Upper lobe of left lung (tissue), 6 donors: ENCODE measurements at regions not wholly inside any gene's neighbourhood (a gene's known extent, or its start where the extent isn't known, plus 50 kb on each side); places are given as distances from the start of the nearest gene placed in this dataset.

ENCODE experiments used
- ATAC-seq, 2 donors: fragments of 200-7000 bp; cut with Tn5 transposase; one replicate each; pipeline ENCODE4 v1.9.1; 2022; ENCODE audit warnings: mild to moderate bottlenecking in 2 of 2, moderate library complexity in 2 of 2; ENCODE audit not compliant: low FRiP score in 2 of 2
- DNase-seq, 2 donors: peaks; one replicate each; pipeline ENCODE4 v3.0.0-alpha.2; 2019 to 2020
- H3K27ac ChIP-seq, 4 donors: fragments of 200-600 bp; sonication (generic); one replicate each; pipeline ENCODE4 v1.5.1; 2016 to 2019
- H3K27me3 ChIP-seq, 4 donors: fragments of 200-600 bp; sonication (generic); one replicate each; pipeline ENCODE4 v1.5.1; 2017 to 2019
- H3K36me3 ChIP-seq, 4 donors: fragments of 200-600 bp; sonication (generic); one replicate each; pipeline ENCODE4 v1.5.1; 2016 to 2019
- H3K4me1 ChIP-seq, 4 donors: fragments of 200-600 bp; sonication (generic); one replicate each; pipeline ENCODE4 v1.5.1; 2018 to 2019
- H3K4me3 ChIP-seq, 4 donors: fragments of 200-600 bp; sonication (generic); one replicate each; pipeline ENCODE4 v1.5.1; 2017 to 2019; ENCODE audit warnings: mild to moderate bottlenecking in 2 of 4, moderate library complexity in 1 of 4
- H3K9me3 ChIP-seq, 4 donors: fragments of 200-600 bp; sonication (generic); one replicate each; pipeline ENCODE4 v1.5.1; 2018 to 2019
- EP300 ChIP-seq, 4 donors: sonication (generic); formaldehyde crosslinking; IDR thresholded peaks; one replicate each; pipeline ENCODE4 v1.5.1; 2017; ENCODE audit warnings: antibody characterized with exemption in 4 of 4, control low read depth in 2 of 4
- POLR2A ChIP-seq, 4 donors: fragments of 450-650 bp; IDR thresholded peaks; one replicate each; pipeline ENCODE4 v1.5.1; 2016 to 2017; ENCODE audit warnings: antibody characterized with exemption in 4 of 4, mild to moderate bottlenecking in 2 of 4
- POLR2AphosphoS5 ChIP-seq, 2 donors: sonication (generic); formaldehyde crosslinking; IDR thresholded peaks; one replicate each; pipeline ENCODE4 v1.5.1; 2017; ENCODE audit warnings: antibody characterized with exemption in 2 of 2
- WGBS, 2 donors: methylation state at CpG; one replicate each; pipeline ENCODE4 v1.1.5; 2017 to 2018; 5-methylcytosine and 5-hydroxymethylcytosine counted together
- TF ChIP-seq, protein P1 (sequence below), 6 experiments: fragments of 450-650 bp in 4 of 6; fragments of 200-600 bp in 2 of 6; sonication (generic) in 2 of 6; IDR thresholded peaks; one replicate each; pipeline ENCODE4 v1.5.1; 2016 to 2019; ENCODE audit warnings: antibody characterized with exemption in 6 of 6
- donor health status: DM: no; HTN: no; CAD: no; lungs with moderate emphysema.
- donor health status: DM: no; HTN: yes; CAD: no; lungs with severe emphysema.

DNA sequence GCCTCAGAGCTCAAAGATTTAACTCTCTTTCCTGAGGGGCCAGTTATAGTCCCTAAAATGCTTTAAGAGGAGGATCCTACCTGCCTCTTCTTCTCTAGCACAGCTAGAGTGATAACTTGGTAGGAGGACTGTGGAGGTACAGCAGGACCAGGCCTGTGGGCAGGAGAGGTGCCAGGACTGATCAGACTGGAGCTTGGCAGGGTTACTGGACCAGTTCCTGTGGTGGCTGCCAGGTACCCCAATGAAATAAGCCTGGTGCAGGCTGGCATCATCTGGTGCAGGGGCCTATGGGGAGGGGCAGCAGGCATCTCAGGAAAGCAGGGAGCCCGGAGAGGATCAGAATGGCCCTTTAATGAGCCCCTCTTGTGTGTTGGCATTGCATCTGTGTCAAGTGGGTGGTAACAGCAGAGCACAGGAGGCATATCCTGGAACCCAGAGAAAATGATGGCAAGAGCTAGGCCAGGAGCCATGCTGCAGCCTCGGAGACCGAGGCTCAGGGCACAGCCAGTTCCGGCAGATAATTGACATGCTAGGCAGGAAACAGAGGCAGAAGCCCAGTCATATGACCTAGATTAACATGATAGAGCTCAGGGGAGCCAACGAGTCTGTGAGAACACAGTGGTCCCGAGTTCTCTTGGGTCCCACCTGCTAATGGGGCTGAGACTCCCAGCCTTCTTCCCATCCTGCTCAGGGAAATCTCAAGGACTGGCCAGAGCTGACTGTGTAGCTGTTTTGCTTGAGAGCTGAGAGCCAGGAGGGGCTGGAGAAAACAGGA lies 187.5 kb upstream of the ZBED5 start:
- Histone ChIP-seq H3K36me3 (no peaks in the 10 kb centered on the region), H3K27me3 (no peaks in the 10 kb centered on the region), H3K4me3 (no peak overlapping the region), H3K27ac (no peak overlapping the region), H3K9me3 (no peaks in the 10 kb centered on the region), H3K4me1 (no peaks in the 10 kb centered on the region)
- no peak for ATAC-seq
- 90 to 95% methylated on average over 5 to 6 of the region's 6 CpGs for WGBS, 2 donors
- DNase-seq: no peak
- no peak for TF ChIP-seq EP300 (IDR thresholded peaks at IDR 0.05)
- TF ChIP-seq, protein P1, sequence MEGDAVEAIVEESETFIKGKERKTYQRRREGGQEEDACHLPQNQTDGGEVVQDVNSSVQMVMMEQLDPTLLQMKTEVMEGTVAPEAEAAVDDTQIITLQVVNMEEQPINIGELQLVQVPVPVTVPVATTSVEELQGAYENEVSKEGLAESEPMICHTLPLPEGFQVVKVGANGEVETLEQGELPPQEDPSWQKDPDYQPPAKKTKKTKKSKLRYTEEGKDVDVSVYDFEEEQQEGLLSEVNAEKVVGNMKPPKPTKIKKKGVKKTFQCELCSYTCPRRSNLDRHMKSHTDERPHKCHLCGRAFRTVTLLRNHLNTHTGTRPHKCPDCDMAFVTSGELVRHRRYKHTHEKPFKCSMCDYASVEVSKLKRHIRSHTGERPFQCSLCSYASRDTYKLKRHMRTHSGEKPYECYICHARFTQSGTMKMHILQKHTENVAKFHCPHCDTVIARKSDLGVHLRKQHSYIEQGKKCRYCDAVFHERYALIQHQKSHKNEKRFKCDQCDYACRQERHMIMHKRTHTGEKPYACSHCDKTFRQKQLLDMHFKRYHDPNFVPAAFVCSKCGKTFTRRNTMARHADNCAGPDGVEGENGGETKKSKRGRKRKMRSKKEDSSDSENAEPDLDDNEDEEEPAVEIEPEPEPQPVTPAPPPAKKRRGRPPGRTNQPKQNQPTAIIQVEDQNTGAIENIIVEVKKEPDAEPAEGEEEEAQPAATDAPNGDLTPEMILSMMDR (IDR thresholded peaks at IDR 0.05): no peak
- no peak for TF ChIP-seq POLR2AphosphoS5 (IDR thresholded peaks at IDR 0.05)
- TF ChIP-seq POLR2A (IDR thresholded peaks at IDR 0.05): no peak

DNA sequence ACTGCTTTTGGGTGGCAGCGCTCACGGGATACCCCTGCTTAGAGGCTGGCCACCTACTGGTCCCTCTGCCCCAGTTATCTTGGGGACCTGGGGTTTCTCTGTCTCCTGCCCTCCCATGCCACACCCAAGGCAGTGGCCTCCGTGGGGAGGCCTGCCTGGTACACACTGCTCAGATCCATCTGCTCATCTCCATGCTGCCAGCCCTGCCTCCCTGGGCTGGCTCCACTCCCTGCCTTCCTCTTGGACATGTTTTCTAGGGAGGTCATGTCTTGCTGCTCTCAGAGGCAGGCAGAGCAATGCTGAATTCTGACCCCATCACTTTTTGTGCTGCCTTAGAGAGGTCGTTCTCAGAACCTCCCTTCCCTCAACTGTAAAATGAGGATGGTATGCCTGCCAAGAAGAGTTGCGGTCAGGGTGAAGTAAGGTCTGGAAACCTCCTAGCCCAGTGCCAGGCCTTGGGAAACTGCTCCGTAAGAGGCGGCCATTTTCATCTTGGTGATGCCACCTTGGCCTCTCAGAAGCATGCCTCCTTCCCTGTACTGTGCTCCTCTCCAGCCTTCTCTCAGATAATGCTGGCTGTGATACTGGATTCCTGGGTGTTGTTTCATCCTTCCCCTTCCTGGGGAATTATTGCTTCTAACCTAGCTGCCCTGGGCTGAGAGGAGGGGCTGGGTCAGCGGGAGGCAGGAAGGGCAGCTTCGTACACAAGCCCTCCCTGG lies 186.4 kb upstream of the ZBED5 start:
- Histone ChIP-seq H3K27ac (no peak overlapping the region), H3K4me3 (no peak overlapping the region), H3K36me3 (no peaks in the 10 kb centered on the region), H3K9me3 (no peaks in the 10 kb centered on the region), H3K27me3 (no peaks in the 10 kb centered on the region), H3K4me1 (peaks cover 0 to 5% (median 0%) of the 10 kb centered on the region in 4 donors)
- DNase-seq (peak in 1 of 2 donors; percentile 18), ATAC-seq (no peak)
- TF ChIP-seq, protein P1 (IDR thresholded peaks at IDR 0.05): no peak
- no peak for TF ChIP-seq POLR2AphosphoS5 (IDR thresholded peaks at IDR 0.05)
- TF ChIP-seq EP300 (IDR thresholded peaks at IDR 0.05): no peak
- TF ChIP-seq POLR2A (IDR thresholded peaks at IDR 0.05): no peak
- WGBS, 2 donors: 88 to 92% methylated on average over 6 to 9 of the region's 9 CpGs

DNA sequence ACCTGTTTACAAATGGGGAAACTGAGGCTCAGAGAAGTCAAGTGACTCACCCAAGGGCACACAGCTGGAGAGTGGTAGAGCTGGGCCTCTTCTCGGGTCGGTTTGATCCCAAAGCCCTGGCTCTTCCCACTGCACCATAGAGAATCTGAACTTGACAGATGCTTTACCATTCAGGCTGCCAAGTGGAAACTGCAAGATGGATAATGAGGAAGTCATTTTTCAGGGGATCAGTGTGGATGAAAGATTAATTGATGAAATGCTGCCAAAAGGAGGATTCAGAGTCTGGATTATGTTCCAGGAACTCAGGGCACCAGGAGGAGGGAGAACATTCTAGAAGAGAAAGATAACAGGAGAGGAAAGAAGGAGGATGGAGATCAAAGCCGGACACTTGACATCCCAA lies 185.9 kb upstream of the ZBED5 start:
- TF ChIP-seq POLR2A (IDR thresholded peaks at IDR 0.05) (no peak), POLR2AphosphoS5 (IDR thresholded peaks at IDR 0.05) (no peak), EP300 (IDR thresholded peaks at IDR 0.05) (no peak)
- TF ChIP-seq, protein P1 (IDR thresholded peaks at IDR 0.05): no peak
- Histone ChIP-seq H3K27me3 (no peaks in the 10 kb centered on the region), H3K4me1 (peaks cover 0 to 6% (median 0%) of the 10 kb centered on the region in 4 donors), H3K4me3 (no peak overlapping the region), H3K36me3 (no peaks in the 10 kb centered on the region), H3K27ac (no peak overlapping the region), H3K9me3 (no peaks in the 10 kb centered on the region)
- 67 to 87% methylated on average over 3 of the region's 3 CpGs for WGBS, 2 donors
- DNase-seq (no peak), ATAC-seq (no peak)

DNA sequence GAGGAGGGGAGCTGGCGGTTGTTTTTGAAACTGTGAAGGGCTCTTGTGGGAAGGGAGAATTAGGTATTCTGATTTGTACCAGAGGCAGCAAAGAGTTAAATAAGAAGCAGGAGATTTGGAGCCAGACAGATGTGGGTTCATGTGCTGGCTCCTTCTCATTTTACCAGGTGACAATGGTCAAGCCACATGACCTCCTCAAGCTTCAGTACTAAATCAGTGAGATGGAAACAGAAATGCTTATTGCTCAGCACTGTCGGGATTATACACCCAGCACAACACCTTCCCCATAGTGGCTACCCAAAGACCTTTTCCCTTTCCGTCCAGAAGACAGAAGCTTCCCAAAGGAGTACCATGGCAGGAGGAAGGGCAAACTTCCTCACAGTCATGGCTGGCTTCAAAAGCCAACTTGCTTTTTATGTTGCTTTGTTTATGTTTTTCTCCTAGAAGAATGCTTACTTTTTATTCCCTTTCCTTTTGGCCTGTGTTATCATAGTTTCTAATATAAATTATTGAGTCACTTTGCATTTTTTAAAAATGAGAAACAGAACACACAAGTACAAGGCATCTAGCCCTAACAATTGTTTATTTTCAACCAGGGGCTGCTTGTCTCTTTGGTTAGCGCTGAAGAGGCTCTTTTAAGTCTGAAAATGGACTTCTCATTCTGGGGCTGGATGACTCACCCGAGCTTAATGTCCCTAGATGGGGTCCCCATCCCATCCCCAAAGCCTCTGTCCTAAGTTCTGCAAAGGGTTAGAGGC lies 181.5 kb upstream of the ZBED5 start:
- 79 to 80% methylated on average over 5 of the region's 5 CpGs for WGBS, 2 donors

More for the DNA sequence above, 181.5 kb upstream of the ZBED5 start:
- ATAC-seq (no peak), DNase-seq (no peak)
- no peak for TF ChIP-seq POLR2A (IDR thresholded peaks at IDR 0.05)
- TF ChIP-seq, protein P1 (IDR thresholded peaks at IDR 0.05): no peak
- no peak for TF ChIP-seq POLR2AphosphoS5 (IDR thresholded peaks at IDR 0.05)
- TF ChIP-seq EP300 (IDR thresholded peaks at IDR 0.05): no peak
- no peaks in the 10 kb centered on the region for H3K9me3 ChIP-seq
- H3K27ac ChIP-seq: no peak overlapping the region
- no peak overlapping the region for H3K4me3 ChIP-seq
- peaks cover 0 to 19% (median 2%) of the 10 kb centered on the region in 4 donors for H3K4me1 ChIP-seq
- H3K27me3 ChIP-seq: no peaks in the 10 kb centered on the region
- H3K36me3 ChIP-seq: no peaks in the 10 kb centered on the region
